NCI-H2196 treated with DMSO at 0.1 percent for 48 hours (cell line): ENCODE measurements at regions not wholly inside any gene's neighbourhood (a gene's known extent, or its start where the extent isn't known, plus 50 kb on each side); places are given as distances from the start of the nearest gene placed in this dataset.

Source experiments
- DNase-seq: peaks from one replicate; lab custom pipeline; 2025; ENCODE audit not compliant: unreplicated experiment; lab: John Stamatoyannopoulos, UW

- DNase-seq: no peak
Measured at GRCh38 chr11:45089251-45089650, 57.2 kb upstream of the PRDM11 start.

GRCh38 chr11:45089676-45090499 is 56.6 kb upstream of the PRDM11 start:
- DNase-seq: no peak

- DNase-seq: no peak
Measured at GRCh38 chr11:45090607-45091006, 55.8 kb upstream of the PRDM11 start.

- no peak for DNase-seq
Measured at GRCh38 chr11:45091563-45092403, 54.7 kb upstream of the PRDM11 start.

GRCh38 chr11:45092404-45092785 is 54.0 kb upstream of the PRDM11 start:
- no peak for DNase-seq

- DNase-seq: no peak
Measured at GRCh38 chr11:45092901-45093760, 53.3 kb upstream of the PRDM11 start.

- DNase-seq: no peak
Measured at GRCh38 chr11:45093761-45094455, 52.5 kb upstream of the PRDM11 start.

- DNase-seq: no peak
Measured at GRCh38 chr11:45094958-45095690, 51.3 kb upstream of the PRDM11 start.

- no peak for DNase-seq
Measured at GRCh38 chr11:45095691-45096010, 50.8 kb upstream of the PRDM11 start.

GRCh38 chr11:45096636-45097035 is 49.8 kb upstream of the PRDM11 start:
- DNase-seq: no peak
